ENCODE measurements at regions not wholly inside any gene's neighbourhood (a gene's known extent, or its start where the extent isn't known, plus 50 kb on each side); places are given as distances from the start of the nearest gene placed in this dataset.

GRCh38 chr10:107424628-107425027 lies 260.1 kb upstream of the SORCS1 start:
- peaks cover 27 to 40% of the 10 kb centered on the region in 2 experiments; a peak in 2 of 4 replicates for H3K9me3 ChIP-seq (ENCODE audit: control insufficient read depth in 1 of 2, insufficient read depth in 1 of 2, low read depth in 1 of 2, low read length in 2 of 2)
- no peak overlapping the region for H2AFZ ChIP-seq (ENCODE audit: low read depth, low read length, poor library complexity, severe bottlenecking)
- no peak overlapping the region for H3K9ac ChIP-seq (ENCODE audit: low read length)
- no peaks in the 10 kb centered on the region for H4K20me1 ChIP-seq (ENCODE audit: insufficient read depth)
- H3K4me1 ChIP-seq (ENCODE audit: control insufficient read depth in 1 of 2, insufficient read depth in 2 of 2, low read length in 2 of 2): no peaks in the 10 kb centered on the region
- H3K9me2 ChIP-seq (ENCODE audit: insufficient read depth): no peaks in the 10 kb centered on the region
- no TSS peak for BruUV-seq (replicated peaks)
- ChIA-PET RAD21 (ENCODE audit: low non-redundant PET in 1 of 2, low total read pairs in 2 of 2, uncharacterized antibody in 2 of 2, unreplicated experiment in 2 of 2) (no interaction called here), POLR2A (no interaction called here), CTCF (no interaction called here)
- H3K27me3 ChIP-seq (ENCODE audit: insufficient read depth, low read length): no peaks in the 10 kb centered on the region
- ATAC-seq: no peak
- TF ChIP-seq ZBTB33 (IDR thresholded peaks at IDR 0.05; ENCODE audit: extremely low read depth, insufficient replicate concordance, low read length) (no peak), FOSL1 (IDR thresholded peaks at IDR 0.05; ENCODE audit: low read depth) (no peak), REST (IDR thresholded peaks at IDR 0.05; ENCODE audit: low read depth) (no peak), EZH2phosphoT487 (IDR thresholded peaks at IDR 0.05; ENCODE audit: borderline replicate concordance) (no peak), SIN3A (IDR thresholded peaks at IDR 0.05; ENCODE audit: low read depth) (no peak), SP1 (IDR thresholded peaks at IDR 0.05; ENCODE audit: low read depth) (no peak), ELF1 (IDR thresholded peaks at IDR 0.05; ENCODE audit: borderline replicate concordance, low read depth) (no peak), RAD21 (IDR thresholded peaks at IDR 0.05; ENCODE audit: low read depth) (no peak), SRF (IDR thresholded peaks at IDR 0.05; ENCODE audit: low read depth) (no peak), MAX (IDR thresholded peaks at IDR 0.05) (no peak), YY1 (IDR thresholded peaks at IDR 0.05; ENCODE audit: extremely low read depth, insufficient replicate concordance, low read depth, low read length) (no peak), ATF3 (IDR thresholded peaks at IDR 0.05) (no peak), ZFX (IDR thresholded peaks at IDR 0.05) (no peak), CBX3 (IDR thresholded peaks at IDR 0.05; ENCODE audit: low read depth) (no peak), CTCF (IDR thresholded peaks at IDR 0.05 in 2 of 3, conservative IDR thresholded peaks at IDR 0.05 in 1 of 3; ENCODE audit: borderline replicate concordance in 1 of 3, insufficient read depth in 1 of 3, low read depth in 2 of 3, low read length in 2 of 3) (no peak), JUND (IDR thresholded peaks at IDR 0.05) (no peak), ZNF274 (IDR thresholded peaks at IDR 0.05; ENCODE audit: low read depth, low read length) (no peak), POLR2A (IDR thresholded peaks at IDR 0.05; ENCODE audit: borderline replicate concordance, extremely low read depth, insufficient read depth, insufficient read length) (no peak)
- no peaks in the 10 kb centered on the region for H3K36me3 ChIP-seq (ENCODE audit: control insufficient read depth in 1 of 2, insufficient read depth in 2 of 2, low read length in 2 of 2)
- no peak overlapping the region for H3K27ac ChIP-seq (ENCODE audit: low read depth, low read length)
- no peak overlapping the region for H3K4me2 ChIP-seq (ENCODE audit: low read length)
- no peaks in the 10 kb centered on the region for H3K79me2 ChIP-seq (ENCODE audit: insufficient read depth, low read length)
- H3K4me3 ChIP-seq (replicated peaks in 1 of 2; ENCODE audit: low read depth in 1 of 2, low read length in 2 of 2): no peak overlapping the region
- DNase-seq (ENCODE audit: low read depth, low spot score): no peak
- intact Hi-C loops (cut with micrococcal nuclease): no loop called here

All from HCT116 (cell line).